ENCODE measurements at regions not wholly inside any gene's neighbourhood (a gene's known extent, or its start where the extent isn't known, plus 50 kb on each side); places are given as distances from the start of the nearest gene placed in this dataset.

- DNase-seq, result no peak
Measured at GRCh38 chr1:59008599-59009347, 224.9 kb upstream of the JUN start.

GRCh38 chr1:59011663-59012062, 227.8 kb upstream of the JUN start:
- DNase-seq, result no peak

- DNase-seq, result no peak
Measured at GRCh38 chr1:59012378-59012777, 228.5 kb upstream of the JUN start.

GRCh38 chr1:59013276-59013927, 229.6 kb upstream of the JUN start:
- no peak for DNase-seq

- DNase-seq, result no peak
Measured at GRCh38 chr1:59013928-59014279, 230.1 kb upstream of the JUN start.

GRCh38 chr1:59014827-59015226, 231.0 kb upstream of the JUN start:
- no peak for DNase-seq

- DNase-seq, result no peak
Measured at GRCh38 chr1:59015708-59016107, 231.9 kb upstream of the JUN start.

- no peak for DNase-seq
Measured at GRCh38 chr1:59016390-59016789, 232.5 kb upstream of the JUN start.

GRCh38 chr1:59017501-59018231, 233.8 kb upstream of the JUN start:
- no peak for DNase-seq

GRCh38 chr1:59018446-59018845, 234.6 kb upstream of the JUN start:
- no peak for DNase-seq

GRCh38 chr1:59018860-59019259, 235.0 kb upstream of the JUN start:
- no peak for DNase-seq

GRCh38 chr1:59020151-59020997, 236.5 kb upstream of the JUN start:
- DNase-seq, result no peak

- no peak for DNase-seq
Measured at GRCh38 chr1:59022199-59022598, 238.4 kb upstream of the JUN start.

- DNase-seq, result no peak
Measured at GRCh38 chr1:59022799-59023198, 239.0 kb upstream of the JUN start.

GRCh38 chr1:59025201-59025600, 241.4 kb upstream of the JUN start:
- DNase-seq, result no peak

- no peak for DNase-seq
Measured at GRCh38 chr1:59025898-59026426, 242.1 kb upstream of the JUN start.

GRCh38 chr1:59026472-59026948, 242.7 kb upstream of the JUN start:
- no peak for DNase-seq

GRCh38 chr1:59027177-59027576, 243.3 kb upstream of the JUN start:
- no peak for DNase-seq

GRCh38 chr1:59028048-59028447, 244.2 kb upstream of the JUN start:
- DNase-seq, result no peak

GRCh38 chr1:59029411-59030167, 245.7 kb upstream of the JUN start:
- no peak for DNase-seq

GRCh38 chr1:59032228-59032627, 248.4 kb upstream of the JUN start:
- no peak for DNase-seq

GRCh38 chr1:59033761-59034160, 249.9 kb upstream of the JUN start:
- no peak for DNase-seq

All from cortex of kidney (tissue), 1 donor.